ENCODE measurements at regions not wholly inside any gene's neighbourhood (a gene's known extent, or its start where the extent isn't known, plus 50 kb on each side); places are given as distances from the start of the nearest gene placed in this dataset.

DNA sequence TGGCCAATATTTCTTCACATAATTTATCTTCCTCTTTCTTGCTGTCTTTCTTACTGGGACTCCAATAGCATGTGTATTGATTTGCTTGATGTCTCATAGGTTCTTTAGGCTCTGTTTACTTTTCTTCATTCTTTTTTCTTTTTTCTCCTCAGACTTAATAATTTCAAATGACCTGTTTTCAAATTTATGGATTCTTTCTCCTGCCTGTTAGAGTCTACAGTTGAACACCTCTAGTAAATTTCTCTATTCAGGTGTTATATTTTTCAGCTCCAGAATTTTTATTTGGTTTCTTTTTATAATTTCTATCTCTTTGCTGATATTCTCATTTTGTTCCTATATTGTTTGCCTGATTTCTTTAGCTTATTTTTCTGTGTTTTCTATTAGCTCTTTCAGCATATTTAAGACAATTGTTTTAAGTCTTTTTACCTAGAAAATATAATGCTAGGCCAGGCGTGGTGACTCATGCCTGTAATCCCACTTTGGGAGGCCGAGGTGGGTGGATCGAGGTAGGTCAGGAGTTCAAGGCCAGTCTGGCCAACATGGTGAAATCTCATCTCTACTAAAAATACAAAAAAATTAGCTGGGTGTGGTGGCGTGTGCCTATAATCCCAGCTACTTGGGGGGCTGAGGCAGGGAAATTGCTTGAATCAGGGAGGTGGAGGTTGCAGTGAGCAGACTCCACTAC, 61.9 kb upstream of the TNS3 start:
- H3K27ac ChIP-seq = no peak overlapping the region
- TF ChIP-seq ZFX (IDR thresholded peaks at IDR 0.05) = no peak
- TF ChIP-seq, protein P1, sequence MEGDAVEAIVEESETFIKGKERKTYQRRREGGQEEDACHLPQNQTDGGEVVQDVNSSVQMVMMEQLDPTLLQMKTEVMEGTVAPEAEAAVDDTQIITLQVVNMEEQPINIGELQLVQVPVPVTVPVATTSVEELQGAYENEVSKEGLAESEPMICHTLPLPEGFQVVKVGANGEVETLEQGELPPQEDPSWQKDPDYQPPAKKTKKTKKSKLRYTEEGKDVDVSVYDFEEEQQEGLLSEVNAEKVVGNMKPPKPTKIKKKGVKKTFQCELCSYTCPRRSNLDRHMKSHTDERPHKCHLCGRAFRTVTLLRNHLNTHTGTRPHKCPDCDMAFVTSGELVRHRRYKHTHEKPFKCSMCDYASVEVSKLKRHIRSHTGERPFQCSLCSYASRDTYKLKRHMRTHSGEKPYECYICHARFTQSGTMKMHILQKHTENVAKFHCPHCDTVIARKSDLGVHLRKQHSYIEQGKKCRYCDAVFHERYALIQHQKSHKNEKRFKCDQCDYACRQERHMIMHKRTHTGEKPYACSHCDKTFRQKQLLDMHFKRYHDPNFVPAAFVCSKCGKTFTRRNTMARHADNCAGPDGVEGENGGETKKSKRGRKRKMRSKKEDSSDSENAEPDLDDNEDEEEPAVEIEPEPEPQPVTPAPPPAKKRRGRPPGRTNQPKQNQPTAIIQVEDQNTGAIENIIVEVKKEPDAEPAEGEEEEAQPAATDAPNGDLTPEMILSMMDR (conservative IDR thresholded peaks at IDR 0.05) = no peak

DNA sequence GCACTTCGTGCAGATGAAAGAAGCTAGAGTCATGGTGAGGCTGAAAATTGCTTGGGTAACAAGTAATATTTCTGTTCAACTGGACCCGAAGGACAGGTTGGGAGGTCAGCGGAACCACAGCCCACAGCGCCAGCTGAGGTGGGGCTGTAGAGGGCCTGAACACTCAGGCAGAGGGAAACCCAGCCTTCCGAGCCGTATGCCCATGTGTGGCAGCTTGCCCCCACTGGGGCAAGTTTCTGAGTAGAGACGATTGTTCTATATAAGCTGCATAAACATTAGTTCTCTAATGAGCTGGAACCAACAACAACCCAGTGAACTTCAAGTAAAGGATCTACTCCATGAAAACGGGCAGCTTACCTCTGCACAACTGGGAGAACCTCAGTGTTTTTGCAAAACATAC, 58.4 kb upstream of the TNS3 start:
- no peak for TF ChIP-seq ZFX (IDR thresholded peaks at IDR 0.05)
- TF ChIP-seq, protein P1 (conservative IDR thresholded peaks at IDR 0.05) = no peak
- H3K27ac ChIP-seq = no peak overlapping the region

DNA sequence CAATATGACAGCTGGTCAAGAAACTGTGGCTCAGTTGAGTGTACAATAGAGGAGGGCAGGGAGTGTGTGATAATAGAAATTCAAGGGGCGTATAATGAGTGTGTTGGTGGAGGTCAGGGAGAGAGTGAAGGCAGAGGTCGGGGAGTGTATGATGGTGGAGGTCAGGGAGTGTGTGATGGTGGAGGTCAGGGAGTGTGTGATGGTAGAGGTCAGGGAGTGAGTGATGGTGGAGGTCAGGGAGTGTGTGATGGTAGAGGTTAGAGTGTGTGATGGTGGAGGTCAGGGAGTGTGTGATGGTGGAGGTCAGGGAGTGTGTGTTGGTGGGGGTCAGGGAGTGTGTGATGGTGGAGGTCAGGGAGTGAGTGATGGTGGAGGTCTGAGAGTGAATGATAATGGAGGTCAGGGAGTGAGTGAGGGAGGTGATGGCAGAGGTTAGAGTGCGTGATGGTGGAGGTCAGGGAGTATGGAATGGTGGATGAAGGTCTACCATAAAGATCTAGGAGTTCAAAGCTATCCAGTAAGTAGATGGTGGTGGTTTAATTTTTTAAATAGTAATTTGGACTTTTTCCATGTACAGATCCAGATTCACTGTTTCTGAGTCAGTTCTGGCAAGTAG, 57.7 kb upstream of the TNS3 start:
- no peak for TF ChIP-seq ZFX (IDR thresholded peaks at IDR 0.05)
- TF ChIP-seq, protein P1 (conservative IDR thresholded peaks at IDR 0.05) = no peak
- no peak overlapping the region for H3K27ac ChIP-seq

- H3K27ac ChIP-seq = no peak overlapping the region
- no peak for TF ChIP-seq ZFX (IDR thresholded peaks at IDR 0.05)
- TF ChIP-seq, protein P1 (conservative IDR thresholded peaks at IDR 0.05) = no peak
Observed at GRCh38 chr7:47638679-47639315, 56.9 kb upstream of the TNS3 start.

DNA sequence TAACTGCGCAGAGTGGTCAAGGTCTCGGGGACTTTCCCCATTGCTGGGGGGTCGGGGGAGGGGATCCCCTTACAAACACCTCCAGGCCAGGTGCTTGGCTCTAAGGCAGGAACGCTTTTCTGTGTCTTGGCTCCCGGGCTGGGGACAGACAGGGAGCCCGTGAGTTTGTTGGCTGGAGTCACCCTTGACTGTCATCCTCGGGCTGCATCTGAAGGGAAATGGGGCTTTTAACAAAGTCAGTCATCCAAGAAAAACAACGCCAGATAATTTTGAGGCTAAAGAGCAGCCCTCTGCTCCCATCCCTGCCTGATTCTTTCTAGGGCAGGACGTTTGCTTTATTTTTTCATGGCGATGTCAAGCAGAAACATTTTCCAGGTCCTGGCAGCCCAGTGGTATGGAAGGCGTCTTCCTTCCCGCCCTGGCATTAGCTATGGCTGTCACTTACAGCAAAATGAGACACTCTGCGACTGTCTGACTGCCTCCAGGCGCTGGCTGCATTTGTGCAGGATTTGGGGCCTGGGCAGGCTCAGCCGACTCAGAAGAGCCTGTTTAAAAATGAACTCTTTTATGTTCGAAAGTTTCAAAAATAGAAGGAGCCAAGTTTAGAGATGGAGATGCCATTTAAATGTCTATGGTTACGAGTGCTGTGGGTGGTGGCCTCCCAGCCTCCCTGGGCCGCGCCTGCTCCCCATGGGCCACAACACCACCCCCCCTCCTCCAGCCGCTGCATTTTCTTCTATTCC, 54.7 kb upstream of the TNS3 start:
- no peak for TF ChIP-seq ZFX (IDR thresholded peaks at IDR 0.05)
- TF ChIP-seq, protein P1 (conservative IDR thresholded peaks at IDR 0.05) = no peak
- no peak overlapping the region for H3K27ac ChIP-seq

- no peak overlapping the region for H3K27ac ChIP-seq
- TF ChIP-seq ZFX (IDR thresholded peaks at IDR 0.05) = no peak
- TF ChIP-seq, protein P1 (conservative IDR thresholded peaks at IDR 0.05) = no peak
Observed at GRCh38 chr7:47636081-47636432, 54.1 kb upstream of the TNS3 start.

All from C4-2B (cell line).